ENCODE measurements at regions not wholly inside any gene's neighbourhood (a gene's known extent, or its start where the extent isn't known, plus 50 kb on each side); places are given as distances from the start of the nearest gene placed in this dataset.

GRCh38 chr11:69928975-69929374 is 109.8 kb upstream of the FGF3 start:
- Histone ChIP-seq H2AFZ (ENCODE audit: low read depth, low read length) (no peak overlapping the region), H3K27ac (ENCODE audit: low read length) (no peak overlapping the region), H3K9me3 (ENCODE audit: insufficient read depth, low read length) (no peaks in the 10 kb centered on the region), H3K4me1 (ENCODE audit: low read length) (no peaks in the 10 kb centered on the region), H3K27me3 (ENCODE audit: low read depth, low read length) (peaks cover 56% of the 10 kb centered on the region), H3K9ac (ENCODE audit: low read length) (no peak overlapping the region), H3K4me3 (ENCODE audit: low read length) (no peak overlapping the region), H3K4me2 (ENCODE audit: low read length) (no peak overlapping the region), H3K79me2 (ENCODE audit: low read length) (no peaks in the 10 kb centered on the region), H4K20me1 (ENCODE audit: insufficient read depth, low read length) (no peaks in the 10 kb centered on the region), H3K36me3 (replicated peaks; ENCODE audit: low read depth, low read length) (no peaks in the 10 kb centered on the region)
- TF ChIP-seq CTCF (IDR thresholded peaks at IDR 0.05; ENCODE audit: low read depth, low read length) (no peak), EZH2phosphoT487 (IDR thresholded peaks at IDR 0.05; ENCODE audit: low read depth) (no peak)

GRCh38 chr11:69930081-69931059 is 111.2 kb upstream of the FGF3 start:
- peaks cover 60% of the 10 kb centered on the region for H3K27me3 ChIP-seq (ENCODE audit: low read depth, low read length)
- no peak overlapping the region for H3K4me3 ChIP-seq (ENCODE audit: low read length)
- H3K9me3 ChIP-seq (ENCODE audit: insufficient read depth, low read length), result no peaks in the 10 kb centered on the region
- no peak for TF ChIP-seq CTCF (IDR thresholded peaks at IDR 0.05; ENCODE audit: low read depth, low read length)
- no peak for TF ChIP-seq EZH2phosphoT487 (IDR thresholded peaks at IDR 0.05; ENCODE audit: low read depth)
- no peak overlapping the region for H3K4me2 ChIP-seq (ENCODE audit: low read length)
- no peak overlapping the region for H3K27ac ChIP-seq (ENCODE audit: low read length)
- no peaks in the 10 kb centered on the region for H3K4me1 ChIP-seq (ENCODE audit: low read length)
- H3K9ac ChIP-seq (ENCODE audit: low read length), result no peak overlapping the region
- H2AFZ ChIP-seq (ENCODE audit: low read depth, low read length), result no peak overlapping the region
- no peaks in the 10 kb centered on the region for H4K20me1 ChIP-seq (ENCODE audit: insufficient read depth, low read length)
- no peaks in the 10 kb centered on the region for H3K36me3 ChIP-seq (replicated peaks; ENCODE audit: low read depth, low read length)
- H3K79me2 ChIP-seq (ENCODE audit: low read length), result no peaks in the 10 kb centered on the region

GRCh38 chr11:69931060-69931910 is 112.1 kb upstream of the FGF3 start:
- H3K4me1 ChIP-seq (ENCODE audit: low read length), result no peaks in the 10 kb centered on the region
- H2AFZ ChIP-seq (ENCODE audit: low read depth, low read length), result no peak overlapping the region
- H3K79me2 ChIP-seq (ENCODE audit: low read length), result no peaks in the 10 kb centered on the region
- TF ChIP-seq EZH2phosphoT487 (IDR thresholded peaks at IDR 0.05; ENCODE audit: low read depth) (no peak), CTCF (IDR thresholded peaks at IDR 0.05; ENCODE audit: low read depth, low read length) (no peak)
- no peak overlapping the region for H3K4me3 ChIP-seq (ENCODE audit: low read length)
- H3K27ac ChIP-seq (ENCODE audit: low read length), result no peak overlapping the region
- H3K4me2 ChIP-seq (ENCODE audit: low read length), result no peak overlapping the region
- peaks cover 52% of the 10 kb centered on the region for H3K27me3 ChIP-seq (ENCODE audit: low read depth, low read length)
- H4K20me1 ChIP-seq (ENCODE audit: insufficient read depth, low read length), result no peaks in the 10 kb centered on the region
- H3K9ac ChIP-seq (ENCODE audit: low read length), result no peak overlapping the region
- H3K9me3 ChIP-seq (ENCODE audit: insufficient read depth, low read length), result no peaks in the 10 kb centered on the region
- H3K36me3 ChIP-seq (replicated peaks; ENCODE audit: low read depth, low read length), result no peaks in the 10 kb centered on the region
